Choroid plexus epithelial cell (primary cell): ENCODE measurements at regions not wholly inside any gene's neighbourhood (a gene's known extent, or its start where the extent isn't known, plus 50 kb on each side); places are given as distances from the start of the nearest gene placed in this dataset.
A peak's percentile ranks its signal among the peaks of the same experiment; 100 is the strongest.

ENCODE experiments used
- DNase-seq: peaks from one replicate; pipeline ENCODE4 v3.0.0-alpha.2; 2010; ENCODE audit warnings: low read depth
- H3K4me3 ChIP-seq: 2 replicates; pipeline ENCODE4 v1.5.1; 2011; ENCODE audit warnings: low read depth, mild to moderate bottlenecking, control low read depth, low read length, moderate library complexity
- TF ChIP-seq, protein P1 (sequence below): conservative IDR thresholded peaks from 2 replicates; pipeline ENCODE4 v1.5.1; 2011; ENCODE audit warnings: low read depth, mild to moderate bottlenecking, control low read depth, inconsistent platforms, low read length, moderate library complexity

DNA sequence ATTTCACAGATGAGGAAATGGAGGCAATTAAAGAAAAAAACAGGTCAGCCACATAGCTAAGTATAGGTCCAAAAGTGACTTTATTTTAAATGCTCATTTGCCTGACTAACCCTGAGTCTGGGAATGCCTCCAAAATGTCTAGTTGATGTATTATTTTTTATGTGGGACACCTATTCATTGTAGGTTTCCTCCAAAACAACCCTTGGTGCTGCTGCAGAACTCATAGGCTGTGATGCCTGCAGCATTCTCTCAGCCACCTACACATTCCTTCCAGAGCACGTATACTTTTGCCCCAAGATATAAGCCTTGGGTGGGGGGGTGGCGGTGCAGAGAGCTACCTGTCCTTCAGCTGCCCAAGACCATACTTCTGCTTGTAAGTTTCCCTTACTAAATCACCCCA lies 77.4 kb downstream of the MSX2 start:
- TF ChIP-seq, protein P1, sequence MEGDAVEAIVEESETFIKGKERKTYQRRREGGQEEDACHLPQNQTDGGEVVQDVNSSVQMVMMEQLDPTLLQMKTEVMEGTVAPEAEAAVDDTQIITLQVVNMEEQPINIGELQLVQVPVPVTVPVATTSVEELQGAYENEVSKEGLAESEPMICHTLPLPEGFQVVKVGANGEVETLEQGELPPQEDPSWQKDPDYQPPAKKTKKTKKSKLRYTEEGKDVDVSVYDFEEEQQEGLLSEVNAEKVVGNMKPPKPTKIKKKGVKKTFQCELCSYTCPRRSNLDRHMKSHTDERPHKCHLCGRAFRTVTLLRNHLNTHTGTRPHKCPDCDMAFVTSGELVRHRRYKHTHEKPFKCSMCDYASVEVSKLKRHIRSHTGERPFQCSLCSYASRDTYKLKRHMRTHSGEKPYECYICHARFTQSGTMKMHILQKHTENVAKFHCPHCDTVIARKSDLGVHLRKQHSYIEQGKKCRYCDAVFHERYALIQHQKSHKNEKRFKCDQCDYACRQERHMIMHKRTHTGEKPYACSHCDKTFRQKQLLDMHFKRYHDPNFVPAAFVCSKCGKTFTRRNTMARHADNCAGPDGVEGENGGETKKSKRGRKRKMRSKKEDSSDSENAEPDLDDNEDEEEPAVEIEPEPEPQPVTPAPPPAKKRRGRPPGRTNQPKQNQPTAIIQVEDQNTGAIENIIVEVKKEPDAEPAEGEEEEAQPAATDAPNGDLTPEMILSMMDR = no peak
- no peak overlapping the region for H3K4me3 ChIP-seq
- no peak for DNase-seq

DNA sequence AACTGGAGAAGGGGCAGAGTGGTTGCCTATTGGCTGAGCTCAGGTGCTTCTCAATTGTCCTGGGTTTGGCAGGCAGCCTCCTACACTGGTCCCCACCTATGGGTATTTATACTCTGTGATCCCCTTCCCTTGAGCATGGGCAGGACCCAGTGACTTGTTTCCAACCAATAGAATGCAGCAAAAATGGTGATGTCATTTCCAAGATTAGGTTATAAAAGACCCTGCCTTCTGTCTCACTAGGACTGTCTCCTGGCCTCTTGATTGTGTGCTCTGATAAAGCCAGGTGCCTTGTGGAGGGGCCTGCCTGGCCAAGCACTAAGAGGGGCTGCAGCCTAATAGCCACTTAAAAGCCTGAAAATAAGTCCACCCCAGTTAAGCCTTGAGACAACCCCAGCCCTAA lies 76.1 kb downstream of the MSX2 start:
- no peak overlapping the region for H3K4me3 ChIP-seq
- TF ChIP-seq, protein P1 = no peak
- no peak for DNase-seq

DNA sequence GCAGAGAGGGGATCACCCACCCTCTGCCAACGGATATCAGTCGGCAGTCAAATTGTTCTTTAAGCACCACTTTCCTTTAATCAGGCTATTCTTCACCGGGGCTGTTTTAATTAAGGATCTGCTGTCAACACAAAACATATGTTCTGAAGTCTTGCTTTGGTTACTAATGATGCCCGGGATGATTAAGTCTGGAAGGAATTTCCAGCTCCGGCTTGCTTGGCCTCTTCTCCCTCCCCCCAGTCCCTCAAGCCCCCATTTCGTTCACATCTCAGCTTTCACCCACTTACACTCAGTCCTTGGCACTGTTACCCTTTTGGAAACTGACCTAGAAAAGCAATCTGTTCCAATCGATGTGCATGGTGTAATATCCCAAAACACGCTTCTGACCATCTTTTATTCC lies 74.7 kb downstream of the MSX2 start:
- TF ChIP-seq, protein P1 = no peak
- no peak overlapping the region for H3K4me3 ChIP-seq
- peak; percentile 13 for DNase-seq

DNA sequence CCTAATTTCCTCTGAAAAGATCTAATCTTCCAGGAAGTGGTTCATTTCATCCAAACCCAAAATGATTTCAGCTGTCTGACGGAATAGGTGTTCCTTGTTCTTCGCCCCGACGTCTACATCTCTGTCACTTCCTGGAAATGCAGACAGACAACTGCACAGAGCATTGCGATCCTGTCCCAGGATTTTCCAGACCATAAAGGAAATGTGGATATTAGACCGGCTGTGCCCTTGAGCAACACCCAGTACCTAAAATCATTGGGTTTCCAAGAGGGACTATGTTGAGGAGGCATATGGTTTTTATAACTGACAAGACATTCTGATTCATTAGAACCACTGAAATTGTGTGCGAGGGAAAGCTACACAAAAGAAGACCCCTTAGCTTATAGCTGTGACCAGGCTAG lies 74.2 kb downstream of the MSX2 start:
- no peak overlapping the region for H3K4me3 ChIP-seq
- no peak for DNase-seq
- TF ChIP-seq, protein P1 = no peak

DNA sequence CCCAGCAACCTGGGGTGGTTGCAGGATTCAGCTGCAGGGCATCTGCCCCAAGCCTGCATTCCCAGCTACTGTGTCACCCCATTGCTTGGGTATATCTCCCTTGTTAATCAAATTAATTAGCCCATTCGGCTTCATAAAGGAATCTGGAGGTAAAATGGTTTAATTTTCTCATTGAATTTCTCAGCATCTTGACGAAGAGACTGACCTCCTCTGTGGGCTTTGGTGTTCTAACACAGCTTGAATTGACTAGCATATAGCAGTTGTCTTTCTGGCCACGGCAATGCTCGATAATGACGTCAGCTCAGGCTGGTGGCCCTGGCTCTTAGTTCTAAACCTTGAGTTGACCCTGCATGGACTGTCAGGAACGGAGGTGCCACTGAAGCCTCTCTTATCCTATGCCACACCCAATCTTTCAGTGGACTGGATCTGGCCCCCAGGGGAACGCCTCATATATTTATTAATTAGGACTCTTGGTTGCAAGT lies 72.4 kb downstream of the MSX2 start:
- TF ChIP-seq, protein P1 = no peak
- no peak for DNase-seq
- H3K4me3 ChIP-seq = no peak overlapping the region

DNA sequence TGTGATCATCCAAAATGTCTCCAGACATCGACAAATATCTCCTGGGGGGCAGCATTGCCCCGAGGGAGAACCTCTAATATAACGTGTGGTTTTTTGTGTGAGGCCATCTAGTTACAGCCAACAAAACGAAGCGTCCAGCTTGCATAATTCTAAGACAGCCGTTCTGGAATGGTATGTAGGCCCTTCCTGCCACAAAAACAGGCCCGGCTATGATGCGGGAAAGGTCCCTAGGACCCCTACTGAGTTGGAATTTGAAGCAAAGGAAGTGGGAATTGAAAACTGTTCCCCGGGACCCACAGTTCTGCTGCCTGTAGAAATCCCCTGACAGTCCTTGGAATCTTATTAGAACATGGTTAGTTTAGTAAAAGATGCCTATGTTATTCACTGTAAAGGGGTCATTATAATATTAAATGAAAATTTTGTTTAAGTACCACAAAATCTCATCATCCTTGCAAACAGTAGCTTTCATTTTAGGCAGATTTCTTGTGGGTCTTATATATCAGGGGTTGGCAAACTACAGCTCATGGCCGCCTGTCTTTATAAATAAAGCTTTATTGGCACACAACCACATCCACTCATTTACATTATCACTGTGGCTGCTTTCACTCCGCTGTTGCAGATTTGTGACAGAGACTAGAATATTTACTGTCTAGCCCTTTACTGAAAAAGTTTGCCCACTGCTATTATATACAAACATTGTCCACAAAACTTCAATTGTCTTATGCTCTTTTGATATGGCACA lies 70.7 kb downstream of the MSX2 start:
- TF ChIP-seq, protein P1 = no peak
- no peak overlapping the region for H3K4me3 ChIP-seq

More for the DNA sequence above, 70.7 kb downstream of the MSX2 start:
- peak; percentile 70 for DNase-seq
